H1 (cell line): ENCODE measurements at regions not wholly inside any gene's neighbourhood (a gene's known extent, or its start where the extent isn't known, plus 50 kb on each side); places are given as distances from the start of the nearest gene placed in this dataset.

Experiments used
- CTCF ChIA-PET: fragments of 300-600 bp; sonication (Branson Sonifier 250); formaldehyde crosslinking; loops from one replicate; lab custom pipeline; 2021; ENCODE audit not compliant: partially characterized antibody; lab: Charles Lee
- POLR2A ChIA-PET: fragments of 300-600 bp; sonication (Branson Sonifier 250); formaldehyde crosslinking; loops from one replicate; lab custom pipeline; 2021; ENCODE audit warnings: inconsistent platforms; ENCODE audit not compliant: partially characterized antibody; lab: Charles Lee
- DNase-seq, 2 experiments: peaks; one replicate each; pipeline versions ENCODE4 v3.0.0 to v3.0.0-alpha.2; 2010 to 2022; ENCODE audit warnings: low spot score in 2 of 2, low read depth in 1 of 2, mixed read lengths in 1 of 2
- FAIRE-seq: peaks from 2 replicates; lab custom pipeline; 2011; peaks lifted over from hg19 to GRCh38; lab: Jason Lieb, UNC
- H2AFZ ChIP-seq: 2 replicates; pipeline ENCODE4 v1.8.1; 2012; ENCODE audit warnings: low read length, inconsistent platforms
- H2AK5ac ChIP-seq: 2 replicates; pipeline ENCODE4 v1.6.1; 2013; ENCODE audit warnings: low read depth, low read length
- H2BK120ac ChIP-seq: replicated peaks from 2 replicates; pipeline ENCODE3; 2013; ENCODE audit warnings: low read depth, low read length, inconsistent platforms
- H2BK12ac ChIP-seq: 2 replicates; pipeline ENCODE4 v1.6.1; 2013; ENCODE audit warnings: low read depth, low read length
- H2BK15ac ChIP-seq: 2 replicates; pipeline ENCODE4 v1.6.1; 2013; ENCODE audit warnings: low read length
- H2BK20ac ChIP-seq: 2 replicates; pipeline ENCODE4 v1.6.1; 2013; ENCODE audit warnings: low read length
- H2BK5ac ChIP-seq: 2 replicates; pipeline ENCODE4 v1.6.1; 2013; ENCODE audit warnings: low read depth, low read length
- H3K14ac ChIP-seq: 2 replicates; pipeline ENCODE4 v1.6.1; 2013; ENCODE audit warnings: inconsistent platforms; ENCODE audit not compliant: insufficient read length
- H3K18ac ChIP-seq: 2 replicates; pipeline ENCODE4 v1.6.1; 2013; ENCODE audit warnings: low read length; ENCODE audit errors: extremely low read depth
- H3K23ac ChIP-seq: 2 replicates; pipeline ENCODE4 v1.6.1; 2013; ENCODE audit warnings: inconsistent platforms; ENCODE audit not compliant: insufficient read length
- H3K23me2 ChIP-seq: 2 replicates; pipeline ENCODE4 v1.6.1; 2013; ENCODE audit warnings: low read depth, low read length
- H3K27ac ChIP-seq: 2 replicates; pipeline ENCODE4 v1.6.1; 2011; ENCODE audit warnings: low read depth, low read length, inconsistent platforms
- H3K27me3 ChIP-seq, 4 experiments: replicated peaks in 1 of 4; 1 replicate in 1 of 4; 2 replicates in 3 of 4; pipeline versions ENCODE4 v1.6.1 to v1.8.1; 2011 to 2013; ENCODE audit warnings: low read length in 3 of 4, mild to moderate bottlenecking in 3 of 4, inconsistent platforms in 2 of 4, mixed read lengths in 2 of 4, moderate library complexity in 1 of 4; ENCODE audit not compliant: control insufficient read depth in 3 of 4, insufficient read depth in 3 of 4; ENCODE audit errors: extremely low read depth in 1 of 4
- H3K36me3 ChIP-seq, 4 experiments: 2 replicates each; pipeline versions ENCODE4 v1.6.1 to v1.8.1; 2011 to 2013; ENCODE audit warnings: mild to moderate bottlenecking in 4 of 4, low read length in 3 of 4, moderate library complexity in 2 of 4, control low read depth in 1 of 4, inconsistent platforms in 1 of 4; ENCODE audit not compliant: insufficient read depth in 4 of 4, control insufficient read depth in 2 of 4
- H3K4ac ChIP-seq: replicated peaks from 2 replicates; pipeline ENCODE3; 2013; ENCODE audit warnings: low read length, low read depth, mixed read lengths, inconsistent platforms; ENCODE audit not compliant: insufficient read length
- H3K4me1 ChIP-seq, 4 experiments: replicated peaks in 1 of 4; 1 replicate in 1 of 4; 2 replicates in 3 of 4; pipeline versions ENCODE4 v1.6.1 to v1.8.1; 2011 to 2013; ENCODE audit warnings: low read length in 3 of 4, inconsistent platforms in 2 of 4, mixed read lengths in 1 of 4; ENCODE audit not compliant: insufficient read depth in 4 of 4, control insufficient read depth in 3 of 4
- H3K4me2 ChIP-seq, 2 experiments: 2 replicates each; pipeline versions ENCODE4 v1.6.1 to v1.8.1; 2011 to 2013; ENCODE audit warnings: low read depth in 2 of 2, low read length in 2 of 2, control low read depth in 1 of 2, inconsistent platforms in 1 of 2, mild to moderate bottlenecking in 1 of 2; ENCODE audit not compliant: insufficient read depth in 1 of 2
- H3K4me3 ChIP-seq, 4 experiments: fragments of 200-600, 300-600 bp in 1 of 4; sonication (generic), shearing (Covaris generic), sonication (Bioruptor Twin) in 1 of 4; 2 replicates each; pipeline versions ENCODE4 v1.5.1 to v1.8.1; 2011 to 2016; ENCODE audit warnings: low read length in 4 of 4, low read depth in 3 of 4, control low read depth in 2 of 4, inconsistent platforms in 2 of 4, mild to moderate bottlenecking in 2 of 4, mixed read lengths in 1 of 4, moderate library complexity in 1 of 4; ENCODE audit not compliant: insufficient read depth in 2 of 4; ENCODE audit errors: extremely low read depth in 1 of 4
- H3K56ac ChIP-seq: replicated peaks from 2 replicates; pipeline ENCODE3; 2013; ENCODE audit warnings: low read depth, mild to moderate bottlenecking, mixed read lengths, low read length, inconsistent platforms; ENCODE audit not compliant: insufficient read length
- H3K79me1 ChIP-seq: 2 replicates; pipeline ENCODE4 v1.6.1; 2013; ENCODE audit warnings: low read depth, low read length, control low read depth
- H3K79me2 ChIP-seq, 2 experiments: 2 replicates each; pipeline versions ENCODE4 v1.6.1 to v1.8.1; 2012 to 2013; ENCODE audit warnings: low read length in 2 of 2, mild to moderate bottlenecking in 2 of 2, inconsistent platforms in 1 of 2; ENCODE audit not compliant: insufficient read depth in 2 of 2, control insufficient read depth in 1 of 2
- H3K9ac ChIP-seq, 4 experiments: replicated peaks in 1 of 4; 1 replicate in 1 of 4; 2 replicates in 3 of 4; pipeline versions ENCODE4 v1.6.1 to v1.8.1; 2011 to 2013; ENCODE audit warnings: low read depth in 3 of 4, low read length in 3 of 4, control low read depth in 2 of 4, mild to moderate bottlenecking in 2 of 4, moderate library complexity in 2 of 4, inconsistent platforms in 1 of 4; ENCODE audit errors: extremely low read depth in 1 of 4
- H3K9me3 ChIP-seq, 2 experiments: 2 replicates each; pipeline versions ENCODE4 v1.6.1 to v1.8.1; 2012 to 2013; ENCODE audit warnings: mild to moderate bottlenecking in 2 of 2, moderate library complexity in 2 of 2, control low read depth in 1 of 2, inconsistent platforms in 1 of 2, low read depth in 1 of 2, low read length in 1 of 2, mixed read lengths in 1 of 2; ENCODE audit not compliant: insufficient read depth in 2 of 2
- H4K20me1 ChIP-seq, 2 experiments: replicated peaks in 1 of 2; 2 replicates each; pipeline versions ENCODE3 to v1.8.1; 2011 to 2013; ENCODE audit warnings: inconsistent platforms in 2 of 2, low read length in 2 of 2, mild to moderate bottlenecking in 1 of 2; ENCODE audit not compliant: insufficient read depth in 2 of 2, control insufficient read depth in 1 of 2
- H4K5ac ChIP-seq: 2 replicates; pipeline ENCODE4 v1.6.1; 2013; ENCODE audit warnings: low read length, low read depth, mixed read lengths, inconsistent platforms; ENCODE audit not compliant: insufficient read length
- H4K8ac ChIP-seq: 2 replicates; pipeline ENCODE4 v1.8.0; 2013; ENCODE audit warnings: mild to moderate bottlenecking, moderate library complexity, low read length, inconsistent platforms; ENCODE audit not compliant: insufficient read depth; ENCODE audit errors: extremely low read depth
- H4K91ac ChIP-seq: replicated peaks from 2 replicates; pipeline ENCODE3; 2013; ENCODE audit warnings: low read length, mixed read lengths, inconsistent platforms; ENCODE audit not compliant: insufficient read length
- CBX5 ChIP-seq: fragments of 300-800, 300-1000 bp; sonication (generic); IDR thresholded peaks from 2 replicates; pipeline ENCODE4 v1.7.1; 2016; ENCODE audit warnings: antibody characterized with exemption, low read length, low read depth
- CREB1 ChIP-seq: IDR thresholded peaks from 2 replicates; pipeline ENCODE4 v1.6.1; 2012; ENCODE audit warnings: inconsistent platforms
- CTCF ChIP-seq, 3 experiments: IDR thresholded peaks; 1 replicate in 2 of 3; 2 replicates in 1 of 3; pipeline versions ENCODE4 v1.5.1 to v1.6.1; 2011; ENCODE audit warnings: low read length in 3 of 3, mild to moderate bottlenecking in 3 of 3, inconsistent platforms in 2 of 3, low read depth in 1 of 3, moderate library complexity in 1 of 3; ENCODE audit not compliant: insufficient read depth in 1 of 3; ENCODE audit errors: control extremely low read depth in 1 of 3
- GABPA ChIP-seq: IDR thresholded peaks from 2 replicates; pipeline ENCODE4 v1.6.1; 2011; ENCODE audit warnings: mild to moderate bottlenecking, low read length, moderate library complexity, borderline replicate concordance; ENCODE audit not compliant: insufficient read depth
- MAFK ChIP-seq: IDR thresholded peaks from 2 replicates; pipeline ENCODE4 v1.6.1; 2012; ENCODE audit warnings: low read depth, mild to moderate bottlenecking, improper control_type of control experiment, low read length
- POLR2A ChIP-seq, 2 experiments: IDR thresholded peaks; 1 replicate in 1 of 2; 2 replicates in 1 of 2; pipeline ENCODE4 v1.6.1; 2011; ENCODE audit warnings: low read depth in 2 of 2, low read length in 2 of 2, mild to moderate bottlenecking in 2 of 2; ENCODE audit errors: control extremely low read depth in 1 of 2
- RXRA ChIP-seq: IDR thresholded peaks from 2 replicates; pipeline ENCODE4 v1.6.1; 2011; ENCODE audit warnings: low read depth, mild to moderate bottlenecking, low read length, moderate library complexity; ENCODE audit not compliant: insufficient read depth
- SRF ChIP-seq: IDR thresholded peaks from 2 replicates; pipeline ENCODE4 v1.6.1; 2011; ENCODE audit warnings: mild to moderate bottlenecking, low read depth, low read length, moderate library complexity
- TAF7 ChIP-seq: optimal IDR thresholded peaks from 2 replicates; pipeline ENCODE3; 2011; ENCODE audit warnings: low read depth, mild to moderate bottlenecking, inconsistent platforms, low read length, moderate library complexity, borderline replicate concordance
- TBP ChIP-seq: IDR thresholded peaks from 2 replicates; pipeline ENCODE4 v1.6.1; 2011; ENCODE audit warnings: low read depth, low read length, improper control_type of control experiment
- WGBS, 2 experiments: shearing (Covaris generic) in 1 of 2; methylation state at CpG; one replicate each; pipeline versions ENCODE4 v1.1.6 to v1.1.7; 2013 to 2015; ENCODE audit warnings: low lambda C conversion rate in 2 of 2, mixed read lengths in 2 of 2, inconsistent platforms in 1 of 2, low coverage in 1 of 2, missing lambda C conversion rate in 1 of 2; ENCODE audit not compliant: insufficient replicate concordance in 2 of 2, insufficient coverage in 1 of 2, insufficient read length in 1 of 2; ENCODE audit errors: extremely low coverage in 1 of 2, missing lambda C conversion rate in 1 of 2; 5-methylcytosine and 5-hydroxymethylcytosine counted together

GRCh38 chrY:8807648-8808408, 529.4 kb upstream of the TSPY4 start:
- no peak overlapping the region for H3K56ac ChIP-seq
- H3K79me1 ChIP-seq: no peaks in the 10 kb centered on the region
- H3K27ac ChIP-seq: no peak overlapping the region
- H3K36me3 ChIP-seq: no peaks in the 10 kb centered on the region
- no peaks in the 10 kb centered on the region for H3K23me2 ChIP-seq
- CTCF ChIA-PET: no interaction called here
- H2BK15ac ChIP-seq: no peak overlapping the region
- no peak overlapping the region for H2BK12ac ChIP-seq
- H4K91ac ChIP-seq: no peak overlapping the region
- H3K9ac ChIP-seq: no peak overlapping the region
- no peaks in the 10 kb centered on the region for H4K20me1 ChIP-seq
- no peak overlapping the region for H3K4me3 ChIP-seq
- no peaks in the 10 kb centered on the region for H3K79me2 ChIP-seq
- H4K8ac ChIP-seq: no peak overlapping the region
- H2BK120ac ChIP-seq: no peak overlapping the region
- no peak overlapping the region for H2AK5ac ChIP-seq
- no peak overlapping the region for H4K5ac ChIP-seq
- H3K9me3 ChIP-seq: peaks cover 5 to 31% of the 10 kb centered on the region in 2 experiments; a peak in 2 of 4 replicates
- H3K4me1 ChIP-seq: no peaks in the 10 kb centered on the region
- no peak overlapping the region for H2BK5ac ChIP-seq
- WGBS, 2 experiments: 73% methylated on average over 5 of the region's 5 CpGs; no CpG with 5 or more reads in 1 of the 2 experiments
- POLR2A ChIA-PET: no interaction called here
- no peaks in the 10 kb centered on the region for H3K27me3 ChIP-seq
- no peak for FAIRE-seq
- no peak overlapping the region for H3K23ac ChIP-seq
- H2AFZ ChIP-seq: no peak overlapping the region
- H3K14ac ChIP-seq: no peak overlapping the region
- H3K18ac ChIP-seq: no peak overlapping the region
- TF ChIP-seq MAFK (no peak), CTCF (IDR thresholded peaks at IDR 0.05; ENCODE audit: control extremely low read depth in 1 of 3, insufficient read depth in 1 of 3, low read depth in 1 of 3, low read length in 3 of 3) (no peak), CREB1 (no peak), POLR2A (IDR thresholded peaks at IDR 0.05; ENCODE audit: control extremely low read depth in 1 of 2, low read depth in 2 of 2, low read length in 2 of 2) (no peak), SRF (no peak), RXRA (no peak), TBP (no peak), GABPA (no peak), CBX5 (no peak), TAF7 (no peak)
- no peak overlapping the region for H3K4me2 ChIP-seq
- no peak overlapping the region for H3K4ac ChIP-seq
- no peak for DNase-seq
- H2BK20ac ChIP-seq: no peak overlapping the region
